GM12892 (cell line): ENCODE measurements at regions not wholly inside any gene's neighbourhood (a gene's known extent, or its start where the extent isn't known, plus 50 kb on each side); places are given as distances from the start of the nearest gene placed in this dataset.

ENCODE experiments used
- DNase-seq: peaks from one replicate; pipeline ENCODE4 v3.0.0; 2011; ENCODE audit not compliant: insufficient read length
- FAIRE-seq: peaks from 2 replicates; lab custom pipeline; 2011; peaks lifted over from hg19 to GRCh38; lab: Jason Lieb, UNC
- POLR2A ChIP-seq: IDR thresholded peaks from 2 replicates; pipeline ENCODE4 v1.6.1; 2011; ENCODE audit warnings: low read depth, low read length, control low read depth
- POLR2AphosphoS5 ChIP-seq: IDR thresholded peaks from 2 replicates; pipeline ENCODE4 v1.6.1; 2011; ENCODE audit warnings: low read depth, low read length, control low read depth
- TAF1 ChIP-seq: IDR thresholded peaks from 2 replicates; pipeline ENCODE4 v1.6.1; 2011; ENCODE audit warnings: low read depth, mild to moderate bottlenecking, control low read depth, low read length, borderline replicate concordance

- TF ChIP-seq POLR2A, result no peak
- no peak for TF ChIP-seq TAF1
- no peak for TF ChIP-seq POLR2AphosphoS5
- DNase-seq (no peak), FAIRE-seq (no peak)
These were observed 121.9 kb upstream of the IPO9 start for GRCh38 chr1:201707027-201707426.

GRCh38 chr1:201707656-201708055, 121.3 kb upstream of the IPO9 start:
- DNase-seq, result no peak
- TF ChIP-seq POLR2A (no peak), TAF1 (no peak), POLR2AphosphoS5 (no peak)
- FAIRE-seq, result no peak

DNA sequence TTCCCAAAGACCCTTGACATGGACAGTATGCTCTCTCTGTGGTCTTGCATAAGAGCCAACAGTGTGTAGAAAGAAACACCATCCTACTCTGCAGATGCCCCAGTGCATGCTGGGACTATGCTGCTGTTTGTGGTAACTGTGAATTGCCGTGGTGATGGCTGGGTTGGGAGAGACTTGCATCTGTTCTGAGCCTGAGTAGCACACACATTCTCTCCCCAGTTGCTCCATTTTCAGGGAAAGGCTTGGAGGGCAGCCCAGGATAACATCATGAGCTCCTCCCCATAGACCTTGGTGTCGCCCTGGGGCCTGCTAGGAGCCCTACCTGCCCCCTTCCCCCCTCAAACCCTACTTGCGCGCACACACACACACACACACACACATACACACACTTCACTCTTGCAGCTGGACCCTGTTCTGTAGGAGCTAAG, 120.9 kb upstream of the IPO9 start:
- FAIRE-seq (no peak), DNase-seq (no peak)
- TF ChIP-seq TAF1 (no peak), POLR2A (no peak), POLR2AphosphoS5 (no peak)

GRCh38 chr1:201708691-201709090, 120.3 kb upstream of the IPO9 start:
- FAIRE-seq, result no peak
- TF ChIP-seq POLR2AphosphoS5, result no peak
- no peak for TF ChIP-seq TAF1
- TF ChIP-seq POLR2A, result no peak
- DNase-seq, result no peak

- no peak for FAIRE-seq
These were observed 119.2 kb upstream of the IPO9 start for GRCh38 chr1:201709564-201710295.

DNA sequence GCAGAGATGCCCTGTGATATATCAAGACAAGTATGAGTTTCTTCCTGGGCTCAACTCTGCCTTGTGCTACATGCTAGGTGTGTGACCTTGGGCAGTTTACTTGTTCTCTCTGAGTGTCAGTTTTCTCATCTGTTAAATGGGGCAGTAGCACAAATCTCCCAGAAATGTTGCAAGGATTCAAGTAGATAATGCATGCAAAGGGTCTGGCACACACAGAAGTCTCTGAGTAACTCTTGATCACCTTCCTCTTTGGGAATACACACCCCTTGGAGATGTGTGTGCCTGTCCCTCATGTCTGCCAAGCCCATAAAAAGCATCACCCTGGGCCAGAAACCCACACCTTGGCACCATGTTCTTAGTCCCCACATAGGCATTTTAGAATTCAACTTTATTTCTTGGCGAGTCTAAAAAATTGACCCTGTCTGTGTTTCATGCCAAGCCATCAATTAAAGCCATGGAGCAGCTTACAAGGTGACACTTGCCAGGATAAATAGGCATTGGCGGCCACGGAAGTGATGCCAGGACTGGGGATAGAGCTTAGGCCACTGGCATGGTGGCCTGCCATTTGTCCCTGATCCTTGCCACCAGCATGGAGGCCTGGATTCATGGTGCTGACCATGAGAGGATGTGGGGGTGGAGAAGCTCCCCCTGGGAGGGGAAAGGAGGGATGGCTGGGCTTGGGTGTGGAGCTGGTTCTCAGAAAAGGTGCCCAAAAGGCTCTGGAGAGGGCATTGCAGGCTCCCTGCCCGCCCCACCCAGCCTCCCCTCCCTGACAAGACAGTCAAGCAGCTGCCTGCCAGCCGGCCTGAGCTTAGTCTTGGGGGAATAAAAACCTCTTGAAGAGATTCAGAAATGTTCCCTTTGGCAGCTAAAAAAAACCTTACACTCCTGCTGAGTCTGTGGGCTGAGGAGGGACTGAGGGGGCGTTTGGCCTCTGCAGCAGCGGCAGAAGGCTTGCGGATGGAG, 118.0 kb upstream of the IPO9 start:
- FAIRE-seq (no peak), DNase-seq (no peak)
- TF ChIP-seq POLR2AphosphoS5 (no peak), POLR2A (no peak), TAF1 (no peak)

More at GRCh38 chr1:201709564-201710295, 119.2 kb upstream of the IPO9 start:
- DNase-seq, result peak; percentile 72
- TF ChIP-seq TAF1 (no peak), POLR2A (no peak), POLR2AphosphoS5 (no peak)

- FAIRE-seq, result no peak
- no peak for DNase-seq
- no peak for TF ChIP-seq POLR2AphosphoS5
- no peak for TF ChIP-seq TAF1
- no peak for TF ChIP-seq POLR2A
These were observed 117.1 kb upstream of the IPO9 start for GRCh38 chr1:201711811-201712210.

DNA sequence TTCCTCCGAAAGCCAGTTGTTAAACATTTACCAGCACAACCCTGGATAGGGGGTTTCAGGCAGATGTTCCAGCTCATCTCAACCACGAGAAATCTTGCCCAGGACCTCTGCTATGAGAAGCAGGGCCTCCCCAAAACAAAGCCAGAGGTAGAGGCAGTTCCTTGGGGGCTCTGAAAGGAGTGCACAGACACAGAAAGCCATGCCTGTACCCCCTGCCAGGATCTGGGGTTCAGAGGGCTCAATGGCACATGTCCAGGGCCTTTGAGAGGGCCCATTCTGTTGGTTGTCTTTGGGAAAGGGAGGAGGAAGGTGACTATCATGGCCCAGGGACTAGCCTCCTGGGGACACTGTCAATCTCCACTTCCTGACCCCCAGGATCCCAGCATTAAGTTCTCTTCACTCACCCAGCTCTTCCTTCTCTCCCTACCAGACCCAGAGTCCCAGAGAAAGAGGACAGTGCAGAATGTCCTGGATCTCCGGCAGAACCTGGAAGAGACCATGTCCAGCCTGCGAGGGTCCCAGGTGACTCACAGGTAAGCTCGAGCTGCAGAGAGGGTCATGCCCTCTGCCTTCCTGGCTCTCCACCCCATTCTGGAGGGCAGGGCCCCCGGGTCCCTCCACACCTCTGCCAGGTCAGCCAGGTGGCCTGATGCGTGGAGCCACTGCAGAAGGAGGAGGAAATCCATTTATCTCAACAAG, 116.4 kb upstream of the IPO9 start:
- no peak for TF ChIP-seq TAF1
- no peak for TF ChIP-seq POLR2AphosphoS5
- no peak for TF ChIP-seq POLR2A
- no peak for DNase-seq
- FAIRE-seq, result no peak

DNA sequence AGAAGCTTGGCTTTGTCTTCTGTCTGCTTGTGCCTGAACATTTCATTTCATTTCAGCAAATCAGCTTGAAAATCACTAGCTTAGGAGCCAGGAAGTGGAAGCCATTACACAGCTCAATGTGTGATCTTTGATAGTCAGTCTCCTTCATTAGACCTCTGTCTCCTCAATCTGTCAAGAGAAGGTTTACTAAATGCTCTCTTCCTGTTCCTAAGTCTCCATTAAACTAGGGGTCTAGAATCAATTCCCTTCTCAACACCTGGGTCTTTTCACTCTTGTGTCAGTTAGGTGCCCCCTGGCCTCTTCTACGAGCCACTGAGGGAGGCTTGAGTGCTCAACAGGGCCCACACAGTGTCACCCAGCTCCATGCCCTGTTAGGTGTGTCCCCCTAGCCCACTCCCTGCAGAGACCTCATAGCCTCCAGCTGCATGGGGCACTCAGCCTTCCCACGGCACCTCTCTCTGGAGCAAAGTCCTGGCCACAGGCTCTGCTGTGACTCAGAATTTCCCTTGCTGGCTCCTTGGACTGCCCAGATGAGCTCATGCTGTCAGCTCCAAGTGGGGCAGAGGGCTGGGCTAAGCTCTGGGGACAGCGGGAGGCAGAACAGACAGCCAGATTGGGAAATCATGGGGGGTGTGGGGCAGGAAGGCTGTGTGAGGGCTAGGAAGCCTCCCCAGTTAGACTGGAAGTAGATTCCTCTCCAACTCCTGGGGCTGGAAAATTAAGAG, 115.7 kb upstream of the IPO9 start:
- no peak for FAIRE-seq
- TF ChIP-seq POLR2AphosphoS5 (no peak), TAF1 (no peak), POLR2A (no peak)
- DNase-seq, result no peak

GRCh38 chr1:201714542-201715329, 114.2 kb upstream of the IPO9 start:
- DNase-seq (no peak), FAIRE-seq (no peak)
- TF ChIP-seq TAF1 (no peak), POLR2AphosphoS5 (no peak), POLR2A (no peak)

- DNase-seq (no peak), FAIRE-seq (no peak)
- TF ChIP-seq POLR2A (no peak), POLR2AphosphoS5 (no peak), TAF1 (no peak)
These were observed 113.6 kb upstream of the IPO9 start for GRCh38 chr1:201715351-201715750.
